GM20000 (cell line): ENCODE measurements at regions not wholly inside any gene's neighbourhood (a gene's known extent, or its start where the extent isn't known, plus 50 kb on each side); places are given as distances from the start of the nearest gene placed in this dataset.

Experiments
- DNase-seq: peaks from one replicate; pipeline ENCODE4 v3.0.0; 2012; ENCODE audit warnings: low spot score
- TF ChIP-seq, protein P1 (sequence below): IDR thresholded peaks from 2 replicates; pipeline ENCODE4 v1.5.1; 2012; ENCODE audit warnings: mild to moderate bottlenecking, control low read depth; ENCODE audit errors: extremely low read depth, missing control alignments

DNA sequence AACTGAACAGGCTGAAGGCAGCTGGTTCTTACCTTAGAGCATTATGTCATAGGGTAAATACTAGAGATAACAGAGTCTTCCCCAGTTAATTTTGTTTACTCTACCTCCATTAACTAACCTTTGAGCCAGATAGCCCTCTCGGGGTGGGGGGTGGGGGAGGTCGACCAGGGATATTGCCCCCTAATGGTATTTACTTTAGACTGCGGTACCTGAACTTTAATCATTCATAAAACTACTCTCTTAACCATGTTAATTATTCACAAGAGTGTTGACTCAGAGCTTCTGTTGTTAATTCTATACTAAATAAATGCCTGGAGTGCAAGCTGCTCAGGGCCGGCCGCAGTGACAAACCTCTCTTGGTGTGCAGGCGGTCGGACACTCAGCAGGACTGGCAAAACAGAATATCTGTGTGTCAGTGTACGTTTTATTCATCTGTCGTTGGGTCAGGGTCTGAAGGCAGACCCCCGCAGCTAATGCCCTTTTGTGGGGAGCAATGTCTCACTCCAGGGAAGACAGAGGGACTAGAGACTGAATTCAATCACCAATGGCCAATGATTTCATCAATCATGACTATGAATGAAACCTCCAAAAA is 152.4 kb upstream of the COL21A1 start:
- TF ChIP-seq, protein P1, sequence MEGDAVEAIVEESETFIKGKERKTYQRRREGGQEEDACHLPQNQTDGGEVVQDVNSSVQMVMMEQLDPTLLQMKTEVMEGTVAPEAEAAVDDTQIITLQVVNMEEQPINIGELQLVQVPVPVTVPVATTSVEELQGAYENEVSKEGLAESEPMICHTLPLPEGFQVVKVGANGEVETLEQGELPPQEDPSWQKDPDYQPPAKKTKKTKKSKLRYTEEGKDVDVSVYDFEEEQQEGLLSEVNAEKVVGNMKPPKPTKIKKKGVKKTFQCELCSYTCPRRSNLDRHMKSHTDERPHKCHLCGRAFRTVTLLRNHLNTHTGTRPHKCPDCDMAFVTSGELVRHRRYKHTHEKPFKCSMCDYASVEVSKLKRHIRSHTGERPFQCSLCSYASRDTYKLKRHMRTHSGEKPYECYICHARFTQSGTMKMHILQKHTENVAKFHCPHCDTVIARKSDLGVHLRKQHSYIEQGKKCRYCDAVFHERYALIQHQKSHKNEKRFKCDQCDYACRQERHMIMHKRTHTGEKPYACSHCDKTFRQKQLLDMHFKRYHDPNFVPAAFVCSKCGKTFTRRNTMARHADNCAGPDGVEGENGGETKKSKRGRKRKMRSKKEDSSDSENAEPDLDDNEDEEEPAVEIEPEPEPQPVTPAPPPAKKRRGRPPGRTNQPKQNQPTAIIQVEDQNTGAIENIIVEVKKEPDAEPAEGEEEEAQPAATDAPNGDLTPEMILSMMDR: no peak
- DNase-seq: no peak

DNA sequence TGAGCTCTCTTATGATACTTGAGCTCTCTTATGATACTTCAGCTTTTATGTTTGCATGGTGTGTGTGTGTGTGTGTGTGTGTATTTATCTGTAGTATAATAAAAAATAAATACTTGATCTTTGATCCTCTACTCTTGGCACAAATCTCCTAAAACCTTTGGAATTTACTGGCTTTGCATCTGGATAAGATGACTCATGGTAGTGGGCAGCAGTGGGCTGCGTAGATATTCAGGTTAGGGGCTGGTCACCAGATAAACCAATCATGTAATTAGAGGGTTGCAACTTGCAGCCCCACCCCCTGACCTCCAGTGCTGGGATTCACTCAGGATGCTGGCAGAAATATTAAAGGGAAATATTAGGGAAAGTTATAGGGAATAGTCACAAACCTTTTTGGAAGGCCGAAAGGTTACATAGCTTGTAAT is 151.9 kb upstream of the COL21A1 start:
- DNase-seq: no peak
- TF ChIP-seq, protein P1: no peak

DNA sequence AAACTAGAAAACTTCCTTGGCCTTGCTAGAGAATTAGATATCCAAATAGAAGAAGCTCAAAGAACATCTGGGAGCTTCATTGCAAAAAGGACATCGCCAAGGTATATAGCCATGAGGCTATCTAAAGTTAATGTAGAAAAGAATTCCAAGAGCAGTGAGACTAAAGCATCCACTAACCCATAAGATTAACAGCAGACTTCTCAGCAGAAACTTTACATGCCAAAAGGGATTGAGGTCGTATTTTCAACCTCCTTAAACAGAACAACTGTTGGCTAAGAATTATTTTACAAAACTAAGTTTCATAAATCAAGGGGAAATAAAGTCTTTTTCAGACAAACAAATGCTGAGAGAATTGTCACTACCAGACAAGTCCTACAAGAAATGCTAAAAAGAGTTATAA is 149.1 kb upstream of the COL21A1 start:
- TF ChIP-seq, protein P1: no peak
- DNase-seq: no peak

DNA sequence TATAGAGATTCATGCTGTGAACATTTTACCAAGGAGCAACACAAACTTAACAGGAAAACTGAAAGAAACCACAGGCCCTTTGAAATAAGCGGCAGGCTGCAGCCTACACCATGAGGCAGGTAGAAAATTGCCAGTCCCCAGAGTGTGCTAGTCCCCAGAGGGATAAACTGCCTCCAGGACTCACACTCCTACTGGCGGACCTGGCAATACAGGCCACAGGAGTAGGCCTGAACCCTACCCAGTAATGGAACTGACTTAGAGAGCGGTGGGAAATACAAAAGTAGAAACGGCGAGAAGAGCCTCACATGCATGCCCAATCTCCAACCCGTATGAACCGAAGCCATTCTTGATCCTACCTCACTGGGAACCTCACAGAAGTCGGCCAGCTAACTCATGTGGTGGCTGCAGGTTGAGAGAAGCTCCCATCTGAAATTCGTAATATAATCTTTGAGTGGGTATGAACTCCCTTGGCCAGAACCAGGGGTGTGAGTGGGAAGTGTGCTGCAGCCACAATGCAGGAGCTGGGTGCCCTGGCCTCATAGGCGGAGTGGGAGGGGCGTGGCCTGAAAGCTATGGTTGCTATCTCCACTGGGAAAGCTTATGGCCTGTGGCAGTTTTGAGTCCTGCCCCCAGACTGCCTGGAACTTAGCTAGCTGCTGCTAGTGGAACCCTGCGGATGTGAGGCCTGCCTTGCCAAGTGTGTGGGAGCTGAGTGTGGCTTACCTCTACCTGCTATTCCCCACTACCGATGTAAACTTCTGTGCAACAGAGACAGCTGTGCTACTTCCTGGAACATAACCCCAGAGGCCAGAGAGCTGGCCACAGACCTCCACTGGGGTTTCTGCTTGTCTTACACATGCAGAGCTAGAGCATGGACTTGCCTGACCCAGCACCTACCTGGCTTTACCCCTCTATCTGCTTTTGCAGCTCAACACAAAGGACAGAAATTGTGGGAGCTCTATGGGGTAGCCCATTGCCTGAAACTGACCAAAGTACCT is 146.5 kb upstream of the COL21A1 start:
- DNase-seq: no peak
- TF ChIP-seq, protein P1: no peak

DNA sequence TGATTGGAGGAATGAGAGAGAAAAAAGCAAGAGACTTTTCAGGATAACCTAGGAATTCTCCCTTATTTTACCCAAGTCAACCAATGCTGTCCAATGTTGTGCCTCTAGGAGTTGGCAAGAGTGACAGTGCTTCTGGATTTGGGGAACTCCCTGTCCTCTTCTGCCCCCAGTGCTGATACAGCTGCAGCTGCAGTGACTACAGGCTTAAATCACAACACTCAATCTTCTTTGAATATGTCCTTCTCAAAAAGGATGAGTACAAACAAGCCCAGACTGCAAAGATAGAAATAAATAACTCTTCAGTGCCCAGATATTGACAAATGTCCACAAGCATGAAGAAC is 141.0 kb upstream of the COL21A1 start:
- no peak for DNase-seq
- TF ChIP-seq, protein P1: no peak

DNA sequence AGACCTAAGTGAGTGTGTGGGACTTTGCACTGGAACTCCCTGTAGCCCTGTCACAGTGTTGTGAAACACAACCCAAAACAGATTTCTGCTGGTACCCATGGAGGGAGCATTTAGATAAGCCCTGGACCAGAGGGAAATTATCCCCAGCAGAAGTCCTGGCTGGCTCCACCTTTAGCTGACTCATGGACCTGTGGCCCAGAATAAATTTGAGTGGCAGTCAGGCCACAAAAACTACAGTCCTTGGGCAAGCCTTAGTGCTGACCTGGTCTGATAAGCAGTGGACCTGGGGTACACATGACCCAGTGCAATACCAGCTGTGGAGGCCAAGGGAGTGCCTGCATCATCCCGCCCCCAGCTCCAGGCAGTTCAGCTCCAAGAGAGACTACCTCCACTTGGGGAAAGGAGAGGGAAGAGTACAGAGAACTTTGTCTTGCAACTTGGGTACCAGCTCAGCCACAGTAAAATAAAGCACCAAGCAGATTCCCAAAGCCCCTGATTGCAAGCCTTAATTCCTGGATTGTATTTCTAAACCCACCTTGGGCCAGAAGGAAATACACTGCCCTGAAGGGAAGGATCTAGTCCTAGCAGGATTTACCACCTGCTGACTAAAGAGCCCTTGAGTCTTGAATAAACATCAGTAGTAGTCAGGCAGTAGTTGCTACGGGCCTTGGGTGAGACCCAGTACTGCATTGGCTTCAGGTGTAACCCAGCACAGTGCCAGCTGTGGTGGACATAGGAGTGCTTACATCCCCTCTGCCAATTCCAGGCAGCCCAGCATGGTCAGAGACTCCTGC is 140.4 kb upstream of the COL21A1 start:
- no peak for DNase-seq
- TF ChIP-seq, protein P1: no peak
